ENCODE measurements at regions not wholly inside any gene's neighbourhood (a gene's known extent, or its start where the extent isn't known, plus 50 kb on each side); places are given as distances from the start of the nearest gene placed in this dataset.

GRCh38 chr12:92634730-92635129 is 68.1 kb upstream of the PLEKHG7 start:
- Histone ChIP-seq H3K27me3 (ENCODE audit: insufficient read depth, low read depth) (no peaks in the 10 kb centered on the region), H3K4me3 (no peak overlapping the region), H3K4me1 (replicated peaks; ENCODE audit: insufficient read depth) (no peaks in the 10 kb centered on the region), H3K27ac (no peak overlapping the region), H3K9me2 (ENCODE audit: insufficient read depth) (no peaks in the 10 kb centered on the region), H3K36me3 (ENCODE audit: low read depth) (no peaks in the 10 kb centered on the region), H3K4me2 (no peak overlapping the region), H3F3A (ENCODE audit: insufficient read depth, low read depth) (no peaks in the 10 kb centered on the region), H2AFZ (no peak overlapping the region), H3K9me3 (ENCODE audit: insufficient read depth, low read depth) (no peaks in the 10 kb centered on the region), H4K20me1 (ENCODE audit: insufficient read depth) (no peaks in the 10 kb centered on the region), H3K79me2 (ENCODE audit: low read depth) (no peaks in the 10 kb centered on the region)
- DNase-seq: no peak
- no TSS peak for BruUV-seq (replicated peaks)
- TF ChIP-seq CTCF (conservative IDR thresholded peaks at IDR 0.05) (no peak), EZH2 (IDR thresholded peaks at IDR 0.05; ENCODE audit: low read depth) (no peak)
- ChIA-PET CTCF (no interaction called here), POLR2A (ENCODE audit: unreplicated experiment) (no interaction called here)
- intact Hi-C loops (cut with micrococcal nuclease; ENCODE audit: unreplicated experiment): no loop called here

- no TSS peak for BruUV-seq (replicated peaks)
- H3K4me1 ChIP-seq (replicated peaks; ENCODE audit: insufficient read depth): no peaks in the 10 kb centered on the region
- no peaks in the 10 kb centered on the region for H4K20me1 ChIP-seq (ENCODE audit: insufficient read depth)
- H3K36me3 ChIP-seq (ENCODE audit: low read depth): no peaks in the 10 kb centered on the region
- H3K27me3 ChIP-seq (ENCODE audit: insufficient read depth, low read depth): no peaks in the 10 kb centered on the region
- no peak overlapping the region for H2AFZ ChIP-seq
- H3K27ac ChIP-seq: no peak overlapping the region
- CTCF ChIA-PET: no interaction called here
- DNase-seq: no peak
- no peaks in the 10 kb centered on the region for H3K9me3 ChIP-seq (ENCODE audit: insufficient read depth, low read depth)
- intact Hi-C loops (cut with micrococcal nuclease; ENCODE audit: unreplicated experiment): no loop called here
- no peaks in the 10 kb centered on the region for H3F3A ChIP-seq (ENCODE audit: insufficient read depth, low read depth)
- no peak overlapping the region for H3K4me2 ChIP-seq
- H3K9me2 ChIP-seq (ENCODE audit: insufficient read depth): no peaks in the 10 kb centered on the region
- no peaks in the 10 kb centered on the region for H3K79me2 ChIP-seq (ENCODE audit: low read depth)
- no peak overlapping the region for H3K4me3 ChIP-seq
- POLR2A ChIA-PET (ENCODE audit: unreplicated experiment): no interaction called here
- no peak for TF ChIP-seq CTCF (conservative IDR thresholded peaks at IDR 0.05)
- TF ChIP-seq EZH2 (IDR thresholded peaks at IDR 0.05; ENCODE audit: low read depth): no peak
Measured at GRCh38 chr12:92634202-92634601, 68.6 kb upstream of the PLEKHG7 start.

GRCh38 chr12:92630968-92631367 is 71.8 kb upstream of the PLEKHG7 start:
- Histone ChIP-seq H3K9me3 (ENCODE audit: insufficient read depth, low read depth) (peaks cover 7% of the 10 kb centered on the region; the same call in 1 of the 2 replicates), H3F3A (ENCODE audit: insufficient read depth, low read depth) (no peaks in the 10 kb centered on the region), H3K4me2 (no peak overlapping the region), H3K4me3 (no peak overlapping the region), H4K20me1 (ENCODE audit: insufficient read depth) (no peaks in the 10 kb centered on the region), H3K27me3 (ENCODE audit: insufficient read depth, low read depth) (no peaks in the 10 kb centered on the region), H3K4me1 (replicated peaks; ENCODE audit: insufficient read depth) (no peaks in the 10 kb centered on the region), H3K36me3 (ENCODE audit: low read depth) (no peaks in the 10 kb centered on the region), H3K27ac (no peak overlapping the region), H3K9me2 (ENCODE audit: insufficient read depth) (no peaks in the 10 kb centered on the region), H2AFZ (no peak overlapping the region), H3K79me2 (ENCODE audit: low read depth) (no peaks in the 10 kb centered on the region)
- intact Hi-C loops (cut with micrococcal nuclease; ENCODE audit: unreplicated experiment): no loop called here
- no peak for TF ChIP-seq EZH2 (IDR thresholded peaks at IDR 0.05; ENCODE audit: low read depth)
- TF ChIP-seq CTCF (conservative IDR thresholded peaks at IDR 0.05): no peak
- ChIA-PET POLR2A (ENCODE audit: unreplicated experiment) (no interaction called here), CTCF (interaction anchor here (0.5 kb wide), 1 partner anchor 1552 kb away, joined by 10 read pairs; no protein-coding TSS in a partner anchor)
- BruUV-seq (replicated peaks): no TSS peak
- DNase-seq: no peak
